Astrocyte (in vitro differentiated cells and primary cell): ENCODE measurements at regions not wholly inside any gene's neighbourhood (a gene's known extent, or its start where the extent isn't known, plus 50 kb on each side); places are given as distances from the start of the nearest gene placed in this dataset.

Source experiments
- CTCF ChIP-seq: IDR thresholded peaks from 2 replicates; pipeline ENCODE4 v1.5.1; 2011; ENCODE audit warnings: low read depth, mild to moderate bottlenecking, inconsistent platforms, low read length, moderate library complexity; ENCODE audit not compliant: insufficient read depth
- EZH2 ChIP-seq: IDR thresholded peaks from 2 replicates; pipeline ENCODE4 v1.6.1; 2012; ENCODE audit warnings: mild to moderate bottlenecking, low read length, inconsistent platforms; ENCODE audit not compliant: insufficient read depth

- no peak for TF ChIP-seq CTCF
- TF ChIP-seq EZH2 = no peak
These were observed 93.7 kb upstream of the ADRA2C start for GRCh38 chr4:3672465-3672831.
